GM19468 (cell line): ENCODE measurements at regions not wholly inside any gene's neighbourhood (a gene's known extent, or its start where the extent isn't known, plus 50 kb on each side); places are given as distances from the start of the nearest gene placed in this dataset.

Source experiments
- ATAC-seq: cut with Tn5 transposase; IDR thresholded peaks from one replicate; pipeline ENCODE4 v1.9.1; 2021; ENCODE audit warnings: mild to moderate bottlenecking, moderate library complexity, moderate number of reproducible peaks; ENCODE audit not compliant: unreplicated experiment; ENCODE audit errors: extremely low read depth

DNA sequence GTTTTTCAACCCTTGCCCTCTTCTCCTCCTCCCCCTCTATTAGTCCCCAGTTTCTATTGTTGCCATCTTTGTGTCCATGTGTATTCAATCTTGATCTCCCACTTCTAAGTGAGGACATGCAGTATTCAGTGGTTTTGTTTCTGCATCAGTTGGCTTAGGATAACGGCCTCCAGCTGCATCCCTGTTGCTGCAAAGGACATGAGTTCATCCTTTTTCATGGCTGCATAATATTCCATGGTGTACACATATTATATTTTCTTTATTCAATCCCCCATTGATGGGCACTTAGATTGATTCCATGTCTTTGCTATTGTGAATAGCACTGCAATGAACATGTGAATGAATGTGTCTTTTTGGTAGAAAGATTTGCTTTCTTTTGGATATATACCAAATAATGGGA lies 190.4 kb upstream of the LYZL1 start:
- no peak for ATAC-seq

GRCh38 chr10:29099001-29099400 lies 189.9 kb upstream of the LYZL1 start:
- no peak for ATAC-seq

- no peak for ATAC-seq
These were observed 189.5 kb upstream of the LYZL1 start for GRCh38 chr10:29099415-29099814.

- no peak for ATAC-seq
These were observed 188.4 kb upstream of the LYZL1 start for GRCh38 chr10:29100505-29100904.

- no peak for ATAC-seq
These were observed 186.6 kb upstream of the LYZL1 start for GRCh38 chr10:29102233-29102632.

DNA sequence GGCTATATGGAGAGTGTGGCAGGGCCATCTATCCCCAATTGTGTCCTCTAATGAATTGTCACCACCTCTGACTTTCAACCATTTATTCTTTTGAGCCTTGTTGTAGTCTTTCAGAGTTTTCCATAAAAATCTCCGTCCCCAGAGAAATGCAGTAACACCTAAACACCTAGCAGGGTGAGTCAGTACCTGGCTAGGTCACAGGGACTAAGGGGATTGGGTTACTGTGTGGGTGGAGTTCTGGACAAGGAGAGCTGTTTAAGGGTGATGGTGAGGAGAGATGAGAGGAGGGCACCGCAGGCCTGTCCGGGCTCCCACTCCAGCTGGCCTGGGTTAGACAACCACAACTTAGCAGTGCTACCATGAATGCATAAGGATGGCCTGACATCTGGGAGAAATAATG lies 186.2 kb upstream of the LYZL1 start:
- ATAC-seq: no peak

- ATAC-seq: no peak
These were observed 184.0 kb upstream of the LYZL1 start for GRCh38 chr10:29104661-29105399.

GRCh38 chr10:29105516-29106215 lies 183.2 kb upstream of the LYZL1 start:
- no peak for ATAC-seq

GRCh38 chr10:29106287-29106686 lies 182.6 kb upstream of the LYZL1 start:
- ATAC-seq: no peak

- ATAC-seq: no peak
These were observed 180.9 kb upstream of the LYZL1 start for GRCh38 chr10:29107866-29108498.

GRCh38 chr10:29109707-29110571 lies 178.9 kb upstream of the LYZL1 start:
- ATAC-seq: no peak

DNA sequence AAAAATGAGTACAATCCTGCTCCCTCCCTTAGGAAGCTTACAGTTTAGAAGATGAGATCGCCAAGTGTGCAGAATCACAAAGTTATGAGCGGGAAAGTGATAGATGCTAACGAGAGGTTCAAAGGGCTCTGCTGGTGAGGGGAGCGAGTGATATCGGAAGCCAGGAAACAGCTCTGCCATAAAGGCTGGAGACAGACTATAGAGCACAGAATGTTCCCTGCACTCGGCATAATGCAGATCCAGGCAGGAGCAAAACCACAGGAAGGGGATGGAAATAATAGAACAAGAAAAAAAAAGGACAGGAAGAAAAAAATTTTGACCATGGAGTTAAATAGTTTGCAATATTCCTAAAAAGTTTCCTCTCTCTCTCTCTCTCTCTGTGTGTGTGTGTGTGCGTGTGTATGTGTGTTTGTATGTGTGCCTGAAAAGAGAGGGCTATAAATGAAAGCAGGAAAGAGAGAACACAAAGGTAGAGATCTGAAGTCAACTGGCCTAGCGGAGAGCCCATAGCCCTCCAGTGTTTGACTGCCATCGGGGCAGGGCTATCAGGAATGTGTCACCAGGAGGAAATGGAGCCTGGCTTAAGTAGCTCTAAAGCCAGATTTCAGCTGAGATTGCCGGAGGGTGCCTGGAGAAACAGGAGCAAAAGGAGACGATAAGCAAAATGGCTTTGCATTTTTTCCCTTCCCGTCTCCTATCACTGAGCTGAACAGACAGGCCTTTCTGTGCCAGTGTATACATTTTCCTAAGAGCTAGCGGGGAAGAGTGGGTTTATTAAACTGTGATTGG lies 175.8 kb upstream of the LYZL1 start:
- no peak for ATAC-seq

DNA sequence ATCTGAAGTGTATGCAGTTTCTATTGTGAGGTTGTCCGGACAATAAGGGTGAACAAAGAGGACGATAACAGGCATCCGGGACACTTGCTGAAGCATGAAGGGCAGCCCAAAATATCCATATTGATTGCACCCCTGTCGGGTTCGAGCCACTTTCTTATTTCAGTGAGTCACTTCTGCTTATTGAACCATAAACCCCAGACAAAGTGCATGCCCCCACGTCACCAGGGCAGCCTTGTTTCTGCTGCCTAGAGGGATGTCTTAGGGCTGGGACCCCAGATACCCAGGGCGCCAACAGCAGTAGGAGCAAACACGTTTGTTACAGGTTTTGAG lies 175.3 kb upstream of the LYZL1 start:
- ATAC-seq: no peak

- no peak for ATAC-seq
These were observed 174.7 kb upstream of the LYZL1 start for GRCh38 chr10:29114141-29114540.

- ATAC-seq: no peak
These were observed 171.1 kb upstream of the LYZL1 start for GRCh38 chr10:29117781-29118180.

DNA sequence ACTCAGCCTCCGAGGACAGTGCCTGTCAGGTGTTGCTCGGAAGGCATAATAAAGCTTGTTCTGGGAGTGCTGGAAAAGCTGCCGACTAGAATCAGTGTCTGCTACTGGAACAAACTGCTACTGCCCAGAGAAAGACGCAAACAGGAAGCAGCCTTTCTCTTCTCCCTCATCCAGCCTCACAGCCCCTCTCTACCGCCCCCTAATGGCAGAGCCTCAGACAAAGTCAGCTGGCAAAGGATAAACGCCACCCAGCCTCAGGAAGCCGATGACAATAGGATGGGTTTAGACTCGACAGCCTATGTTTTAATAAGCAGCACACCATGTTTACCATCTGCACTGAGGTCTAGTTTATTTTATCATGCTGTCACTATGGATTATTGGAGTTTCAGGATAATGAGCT lies 169.5 kb upstream of the LYZL1 start:
- ATAC-seq: no peak

DNA sequence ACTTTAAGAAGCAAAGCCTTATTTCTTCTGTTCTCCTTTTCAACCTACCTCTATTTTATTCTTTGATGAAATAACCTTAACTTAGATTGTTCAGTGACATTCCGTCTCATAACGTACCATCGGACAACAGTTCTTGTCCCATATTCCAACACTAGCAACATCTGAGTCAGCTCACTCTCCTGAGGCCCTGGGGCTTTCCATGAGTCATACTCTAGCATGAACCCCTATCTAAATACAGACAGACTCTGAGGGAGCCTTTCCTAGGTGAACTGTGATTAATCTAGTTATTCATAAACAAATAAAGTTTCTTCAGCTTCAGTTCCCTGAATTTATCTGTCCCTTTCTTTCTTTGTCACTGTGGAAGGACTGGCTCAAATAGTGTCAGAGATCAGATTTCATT lies 168.7 kb upstream of the LYZL1 start:
- ATAC-seq: no peak

DNA sequence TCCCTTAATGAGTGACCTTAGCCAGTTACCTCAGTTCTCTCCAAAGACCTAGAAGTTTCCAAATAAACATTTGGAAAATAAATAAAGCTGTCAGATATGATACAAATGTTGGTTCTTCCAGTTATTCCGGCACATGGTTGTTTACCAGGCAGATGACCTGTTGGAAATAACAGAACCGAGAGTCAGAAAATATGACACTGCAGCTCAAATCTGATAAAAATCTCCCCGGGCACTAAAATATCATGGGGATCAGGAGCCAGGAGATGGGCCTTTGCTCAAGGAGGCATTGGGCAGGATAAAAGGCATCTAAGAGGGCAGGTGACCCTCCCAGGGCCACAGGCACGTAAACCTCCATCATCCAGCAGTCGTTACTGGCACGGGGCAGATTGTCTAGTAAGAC lies 164.0 kb upstream of the LYZL1 start:
- no peak for ATAC-seq

DNA sequence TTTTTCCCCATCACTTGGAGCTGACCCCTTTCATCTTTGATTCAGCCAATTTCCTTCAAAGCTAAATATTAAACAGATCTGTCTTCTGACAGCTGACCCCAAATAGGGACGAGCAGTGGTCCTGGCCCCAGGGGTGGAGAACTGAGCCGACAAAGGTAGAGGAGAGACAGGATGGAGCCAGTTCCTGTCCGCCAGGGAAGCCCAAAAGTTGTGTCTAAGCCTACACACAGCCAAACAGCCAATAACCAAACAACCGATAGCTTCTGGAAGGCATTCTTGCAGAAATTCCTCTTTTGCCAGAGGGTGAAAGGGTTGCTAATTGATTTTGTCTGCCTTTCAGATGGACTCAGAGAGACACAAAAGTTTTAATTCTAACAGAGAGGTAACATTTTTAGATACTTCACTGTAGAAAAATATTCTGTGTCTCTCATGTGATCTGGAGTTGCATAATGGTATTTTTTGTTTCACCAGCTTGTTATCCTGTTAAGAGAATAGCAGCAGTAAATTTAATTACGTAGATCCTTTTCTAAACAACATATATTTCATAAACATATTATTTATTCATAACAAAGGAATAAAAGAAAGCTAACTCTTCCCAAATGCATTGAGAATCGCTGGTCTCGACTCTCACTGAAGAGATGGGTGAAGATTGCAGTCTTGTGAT lies 161.7 kb upstream of the LYZL1 start:
- ATAC-seq: no peak
